ENCODE measurements at regions not wholly inside any gene's neighbourhood (a gene's known extent, or its start where the extent isn't known, plus 50 kb on each side); places are given as distances from the start of the nearest gene placed in this dataset.
"Not testable (repeated sequence)": the region's sequence is repeated elsewhere in the genome, so short reads cannot be mapped to it uniquely, and the experiment has no call there.

DNA sequence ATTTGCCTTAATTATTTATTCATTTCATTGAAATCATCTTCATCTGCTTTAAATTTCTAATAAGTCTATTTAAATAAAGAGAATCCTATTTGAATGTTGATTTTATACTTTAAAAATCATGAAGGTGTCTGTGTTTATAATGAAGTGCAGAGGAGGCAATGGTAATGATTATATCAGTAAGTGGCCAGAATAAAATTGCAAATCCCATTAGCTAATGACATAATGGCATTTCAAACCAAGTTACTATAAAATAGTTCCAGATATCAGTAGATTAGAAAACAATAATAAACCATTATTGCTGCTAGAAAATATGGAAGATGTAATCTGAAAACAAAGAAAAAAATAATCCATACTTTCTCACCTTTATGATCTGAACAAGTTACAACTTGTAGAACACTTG, 647.8 kb upstream of the KLHL1 start:
- H3K4me3 ChIP-seq: no peak overlapping the region
- H3K27ac ChIP-seq: no peak overlapping the region
- no peak for DNase-seq (ENCODE audit: low spot score in 2 of 2)
- H3K27me3 ChIP-seq: no peaks in the 10 kb centered on the region
- no peaks in the 10 kb centered on the region for H3K9me3 ChIP-seq
- no peaks in the 10 kb centered on the region for H3K4me1 ChIP-seq
- intact Hi-C loops (cut with DNase I): no loop called here
- TF ChIP-seq CTCF (IDR thresholded peaks at IDR 0.05): no peak
- no peaks in the 10 kb centered on the region for H3K36me3 ChIP-seq

DNA sequence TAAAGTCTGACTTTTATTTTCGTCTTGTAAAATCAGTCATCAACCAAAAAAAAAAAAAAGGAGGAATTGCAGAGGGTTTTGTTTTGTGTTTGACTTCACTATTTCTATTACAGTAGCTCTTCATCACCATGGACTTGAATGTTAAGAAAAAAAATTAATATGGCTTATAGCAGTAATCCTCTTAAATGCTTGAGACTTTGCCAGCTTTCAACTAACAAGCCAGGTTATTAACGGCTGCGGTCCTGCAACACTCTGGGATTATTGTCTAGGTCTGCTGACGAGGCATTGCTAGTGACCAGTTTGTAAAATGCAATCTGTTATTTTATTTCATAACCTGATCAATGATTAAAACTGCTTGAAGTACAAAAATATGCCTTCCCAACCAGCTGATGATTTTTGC, 647.2 kb upstream of the KLHL1 start:
- no peak overlapping the region for H3K27ac ChIP-seq
- no peaks in the 10 kb centered on the region for H3K36me3 ChIP-seq
- H3K4me1 ChIP-seq: no peaks in the 10 kb centered on the region
- no peak overlapping the region for H3K4me3 ChIP-seq
- no peak for TF ChIP-seq CTCF (IDR thresholded peaks at IDR 0.05)
- no peaks in the 10 kb centered on the region for H3K27me3 ChIP-seq
- no peak for DNase-seq (ENCODE audit: low spot score in 2 of 2)
- H3K9me3 ChIP-seq: no peaks in the 10 kb centered on the region
- intact Hi-C loops (cut with DNase I): no loop called here

- Histone ChIP-seq H3K4me3 (no peak overlapping the region), H3K36me3 (no peaks in the 10 kb centered on the region), H3K27me3 (no peaks in the 10 kb centered on the region), H3K9me3 (no peaks in the 10 kb centered on the region), H3K27ac (no peak overlapping the region), H3K4me1 (no peaks in the 10 kb centered on the region)
- no peak for DNase-seq (ENCODE audit: low spot score in 2 of 2)
- intact Hi-C loops (cut with DNase I): no loop called here
- no peak for TF ChIP-seq CTCF (IDR thresholded peaks at IDR 0.05)
Observed at GRCh38 chr13:70747262-70747661, 639.0 kb upstream of the KLHL1 start.

- intact Hi-C loops (cut with DNase I); H3K4me1 ChIP-seq; DNase-seq (ENCODE audit: low spot score in 2 of 2); H3K36me3 ChIP-seq; H3K4me3 ChIP-seq; H3K9me3 ChIP-seq; H3K27ac ChIP-seq; H3K27me3 ChIP-seq: not testable (repeated sequence)
Observed at GRCh38 chr13:70746469-70746868, 638.2 kb upstream of the KLHL1 start.

- Histone ChIP-seq H3K9me3 (no peaks in the 10 kb centered on the region), H3K27me3 (no peaks in the 10 kb centered on the region), H3K4me3 (no peak overlapping the region), H3K36me3 (no peaks in the 10 kb centered on the region), H3K27ac (no peak overlapping the region), H3K4me1 (no peaks in the 10 kb centered on the region)
- no peak for TF ChIP-seq CTCF (IDR thresholded peaks at IDR 0.05)
- intact Hi-C loops (cut with DNase I): no loop called here
- DNase-seq (ENCODE audit: low spot score in 2 of 2): no peak
Observed at GRCh38 chr13:70736622-70737317, 628.5 kb upstream of the KLHL1 start.

GRCh38 chr13:70732611-70733010, 624.4 kb upstream of the KLHL1 start:
- Histone ChIP-seq H3K4me1 (no peaks in the 10 kb centered on the region), H3K27ac (no peak overlapping the region), H3K27me3 (no peaks in the 10 kb centered on the region), H3K36me3 (no peaks in the 10 kb centered on the region), H3K4me3 (no peak overlapping the region), H3K9me3 (no peaks in the 10 kb centered on the region)
- TF ChIP-seq CTCF (IDR thresholded peaks at IDR 0.05): no peak
- intact Hi-C loops (cut with DNase I): no loop called here
- DNase-seq (ENCODE audit: low spot score in 2 of 2): no peak

Data from ascending aorta (tissue), 2 donors.